ENCODE measurements at regions not wholly inside any gene's neighbourhood (a gene's known extent, or its start where the extent isn't known, plus 50 kb on each side); places are given as distances from the start of the nearest gene placed in this dataset.

GRCh38 chr2:7767902-7768301 lies 850.7 kb downstream of the RNF144A start:
- Histone ChIP-seq H3K27me3 (ENCODE audit: control insufficient read depth, insufficient read depth, low read length, poor library complexity, severe bottlenecking) (no peaks in the 10 kb centered on the region), H3K27ac (ENCODE audit: low read depth, low read length) (no peak overlapping the region), H3K4me1 (ENCODE audit: control insufficient read depth, insufficient read depth, low read length) (no peaks in the 10 kb centered on the region), H3K9me3 (ENCODE audit: control insufficient read depth, low read length) (peaks cover 15% of the 10 kb centered on the region), H3K9ac (ENCODE audit: extremely low read depth, low read length, poor library complexity, severe bottlenecking) (no peak overlapping the region), H3K4me3 (ENCODE audit: low read length) (no peak overlapping the region), H3K36me3 (ENCODE audit: control insufficient read depth, insufficient read depth, low read length) (no peaks in the 10 kb centered on the region)
- Mint-ChIP-seq H3K36me3 (ENCODE audit: low read depth) (peaks cover 4% of the 10 kb centered on the region), H3K9me3 (peaks cover 21% of the 10 kb centered on the region), H3K4me1 (no peaks in the 10 kb centered on the region), H3K27ac (no peak overlapping the region), H3K27me3 (ENCODE audit: insufficient read depth) (no peaks in the 10 kb centered on the region), H3K4me3 (no peak overlapping the region)
- no peak for DNase-seq
- WGBS, 2 experiments (ENCODE audit: insufficient coverage in 1 of 2, insufficient read length in 1 of 2), result 80 to 97% methylated on average over 1 to 4 of the region's 4 CpGs
- TF ChIP-seq CTCF (conservative IDR thresholded peaks at IDR 0.05), result no peak

GRCh38 chr2:7771781-7772180 lies 854.6 kb downstream of the RNF144A start:
- TF ChIP-seq CTCF (conservative IDR thresholded peaks at IDR 0.05), result no peak
- DNase-seq, result no peak
- WGBS, 2 experiments (ENCODE audit: insufficient coverage in 1 of 2, insufficient read length in 1 of 2), result 88 to 94% methylated on average over 5 of the region's 5 CpGs
- H3K4me3 ChIP-seq (ENCODE audit: low read length), result no peak overlapping the region
- Mint-ChIP-seq H3K9me3 (no peaks in the 10 kb centered on the region), H3K4me3 (no peak overlapping the region), H3K27ac (no peak overlapping the region), H3K27me3 (ENCODE audit: insufficient read depth) (peaks cover 9% of the 10 kb centered on the region), H3K36me3 (ENCODE audit: low read depth) (no peaks in the 10 kb centered on the region), H3K4me1 (peaks cover 6% of the 10 kb centered on the region)
- no peak overlapping the region for H3K9ac ChIP-seq (ENCODE audit: extremely low read depth, low read length, poor library complexity, severe bottlenecking)
- H3K27me3 ChIP-seq (ENCODE audit: control insufficient read depth, insufficient read depth, low read length, poor library complexity, severe bottlenecking), result no peaks in the 10 kb centered on the region
- H3K27ac ChIP-seq (ENCODE audit: low read depth, low read length), result no peak overlapping the region
- H3K4me1 ChIP-seq (ENCODE audit: control insufficient read depth, insufficient read depth, low read length), result peaks cover 6% of the 10 kb centered on the region
- no peaks in the 10 kb centered on the region for H3K9me3 ChIP-seq (ENCODE audit: control insufficient read depth, low read length)
- no peaks in the 10 kb centered on the region for H3K36me3 ChIP-seq (ENCODE audit: control insufficient read depth, insufficient read depth, low read length)

DNA sequence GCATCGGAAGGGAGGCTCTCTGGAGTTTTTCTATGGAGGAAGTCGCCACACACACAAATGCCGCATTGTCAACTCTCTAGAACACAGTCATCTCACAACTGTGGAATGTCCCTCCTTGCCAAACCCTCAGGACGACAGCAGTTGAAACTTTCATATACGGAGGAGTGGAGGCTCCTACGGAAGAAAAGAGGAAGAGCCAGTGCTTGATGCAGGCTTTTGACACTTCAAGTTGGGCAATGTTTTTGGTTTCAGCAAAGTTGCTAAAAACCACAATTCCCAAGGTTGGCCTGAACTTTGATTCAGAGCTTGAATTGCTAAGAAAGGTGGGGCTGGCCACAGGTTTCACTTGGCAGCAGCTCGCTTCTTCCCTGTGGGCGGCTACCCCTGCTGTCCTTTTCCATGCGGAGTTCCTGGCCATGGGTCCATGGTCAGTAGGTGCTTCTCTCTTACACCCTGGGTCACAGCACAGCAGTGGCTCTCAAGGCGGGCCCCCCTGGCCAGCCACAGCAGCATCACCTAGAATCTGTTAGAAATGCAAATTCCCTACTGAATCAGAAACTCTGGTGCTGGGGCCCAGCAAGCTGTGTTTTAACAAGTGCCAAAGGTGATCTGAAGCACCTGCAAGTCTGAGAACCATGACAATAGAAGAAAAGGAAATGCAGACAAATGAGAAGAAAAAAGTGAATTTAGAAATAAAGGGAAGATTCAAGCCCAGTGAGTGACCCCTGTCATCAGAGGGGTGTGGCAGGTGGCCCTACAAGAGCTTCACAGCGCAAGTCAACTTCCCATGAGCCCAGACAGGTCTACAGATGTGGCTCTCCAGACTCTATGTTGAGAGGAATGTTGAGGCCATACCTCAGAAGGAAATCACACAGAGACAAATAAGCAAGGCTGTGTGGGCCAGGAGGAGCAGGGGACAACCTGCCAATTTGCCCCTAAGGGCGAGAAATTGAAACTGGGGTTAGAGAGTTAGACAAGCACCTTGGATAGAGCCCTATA lies 856.4 kb downstream of the RNF144A start:
- H3K27me3 Mint-ChIP-seq (ENCODE audit: insufficient read depth), result peaks cover 11% of the 10 kb centered on the region
- no peak overlapping the region for H3K27ac ChIP-seq (ENCODE audit: low read depth, low read length)
- no peak for TF ChIP-seq CTCF (conservative IDR thresholded peaks at IDR 0.05)
- no peaks in the 10 kb centered on the region for H3K36me3 Mint-ChIP-seq (ENCODE audit: low read depth)
- peaks cover 6% of the 10 kb centered on the region for H3K4me1 ChIP-seq (ENCODE audit: control insufficient read depth, insufficient read depth, low read length)
- WGBS, 2 experiments (ENCODE audit: insufficient coverage in 1 of 2, insufficient read length in 1 of 2), result 88 to 89% methylated on average over 7 to 12 of the region's 12 CpGs
- H3K9me3 ChIP-seq (ENCODE audit: control insufficient read depth, low read length), result no peaks in the 10 kb centered on the region
- H3K27ac Mint-ChIP-seq, result no peak overlapping the region
- peaks cover 14% of the 10 kb centered on the region for H3K4me1 Mint-ChIP-seq
- no peak overlapping the region for H3K9ac ChIP-seq (ENCODE audit: extremely low read depth, low read length, poor library complexity, severe bottlenecking)
- no peak for DNase-seq
- H3K9me3 Mint-ChIP-seq, result no peaks in the 10 kb centered on the region
- no peak overlapping the region for H3K4me3 Mint-ChIP-seq
- no peak overlapping the region for H3K4me3 ChIP-seq (ENCODE audit: low read length)
- no peaks in the 10 kb centered on the region for H3K27me3 ChIP-seq (ENCODE audit: control insufficient read depth, insufficient read depth, low read length, poor library complexity, severe bottlenecking)
- H3K36me3 ChIP-seq (ENCODE audit: control insufficient read depth, insufficient read depth, low read length), result no peaks in the 10 kb centered on the region

Data from endodermal cell (in vitro differentiated cells).